Endothelial cell of umbilical vein (primary cell): ENCODE measurements at regions not wholly inside any gene's neighbourhood (a gene's known extent, or its start where the extent isn't known, plus 50 kb on each side); places are given as distances from the start of the nearest gene placed in this dataset.

Experiments used
- BruUV-seq: library from RNA; stranded (reverse); fragments of 400-500 nt; replicated peaks from 2 replicates; lab custom pipeline; 2021; lab: Mats Ljungman, UMichigan
- CTCF ChIA-PET: fragments of 300-600, 350-600 bp; sonication (Branson Sonifier 250); formaldehyde crosslinking; loops from one replicate; lab custom pipeline; 2021; ENCODE audit warnings: antibody characterized with exemption, inconsistent platforms; lab: Charles Lee
- POLR2A ChIA-PET: fragments of 300-600, 350-600 bp; sonication (Branson Sonifier 250); formaldehyde crosslinking; loops from one replicate; lab custom pipeline; 2021; ENCODE audit warnings: antibody characterized with exemption, inconsistent platforms; lab: Charles Lee
- DNase-seq: peaks from one replicate; pipeline ENCODE4 v3.0.0-alpha.2; 2011; ENCODE audit warnings: low read depth, low spot score
- FAIRE-seq: peaks from 2 replicates; lab custom pipeline; 2011; peaks lifted over from hg19 to GRCh38; lab: Jason Lieb, UNC
- H2AFZ ChIP-seq: 2 replicates; pipeline ENCODE4 v1.6.0; 2012; ENCODE audit warnings: low read depth, low read length, control low read depth, inconsistent platforms
- H3K27ac ChIP-seq: 2 replicates; pipeline ENCODE4 v1.5.1; 2011; ENCODE audit warnings: low read depth, mild to moderate bottlenecking, control low read depth, low read length, moderate library complexity; ENCODE audit not compliant: insufficient read depth
- H3K27me3 ChIP-seq, 2 experiments: 2 replicates each; pipeline versions ENCODE4 v1.6.0 to v1.6.1; 2011; ENCODE audit warnings: low read length in 2 of 2, mixed read lengths in 1 of 2; ENCODE audit not compliant: control insufficient read depth in 2 of 2, insufficient read depth in 2 of 2
- H3K36me3 ChIP-seq, 2 experiments: 2 replicates in 1 of 2; 3 replicates in 1 of 2; pipeline ENCODE4 v1.5.1; 2011; ENCODE audit warnings: low read length in 2 of 2, mild to moderate bottlenecking in 1 of 2, moderate library complexity in 1 of 2; ENCODE audit not compliant: control insufficient read depth in 2 of 2, insufficient read depth in 2 of 2; ENCODE audit errors: extremely low read depth in 1 of 2
- H3K4me1 ChIP-seq: 3 replicates; pipeline ENCODE4 v1.5.1; 2011; ENCODE audit warnings: mild to moderate bottlenecking, low read length; ENCODE audit not compliant: control insufficient read depth, insufficient read depth; ENCODE audit errors: extremely low read depth
- H3K4me2 ChIP-seq: 2 replicates; pipeline ENCODE4 v1.6.1; 2011; ENCODE audit warnings: low read length, control low read depth, mixed read lengths; ENCODE audit not compliant: insufficient read depth
- H3K4me3 ChIP-seq, 3 experiments: fragments of 200-600 bp in 1 of 3; sonication (generic), shearing (Covaris generic) in 1 of 3; replicated peaks in 1 of 3; 2 replicates each; pipeline ENCODE4 v1.5.1; 2011 to 2016; ENCODE audit warnings: control low read depth in 3 of 3, low read length in 3 of 3, mild to moderate bottlenecking in 2 of 3, inconsistent platforms in 1 of 3, low read depth in 1 of 3, moderate library complexity in 1 of 3; ENCODE audit not compliant: insufficient read depth in 1 of 3
- H3K79me2 ChIP-seq: 2 replicates; pipeline ENCODE4 v1.6.0; 2012; ENCODE audit warnings: low read length, inconsistent platforms; ENCODE audit not compliant: control insufficient read depth, insufficient read depth
- H3K9ac ChIP-seq: replicated peaks from 2 replicates; pipeline ENCODE3; 2011; ENCODE audit warnings: low read length, control low read depth; ENCODE audit not compliant: insufficient read depth; ENCODE audit errors: extremely low read depth
- H3K9me1 ChIP-seq: replicated peaks from 3 replicates; pipeline ENCODE4 v1.6.0; 2011; ENCODE audit warnings: mild to moderate bottlenecking, low read length; ENCODE audit not compliant: control insufficient read depth, insufficient read depth; ENCODE audit errors: extremely low read depth
- H3K9me3 ChIP-seq: replicated peaks from 2 replicates; pipeline ENCODE4 v1.5.1; 2012; ENCODE audit warnings: low read length, inconsistent platforms; ENCODE audit not compliant: control insufficient read depth, insufficient read depth
- H4K20me1 ChIP-seq: replicated peaks from 2 replicates; pipeline ENCODE3; 2011; ENCODE audit warnings: mild to moderate bottlenecking, low read length; ENCODE audit not compliant: control insufficient read depth, insufficient read depth; ENCODE audit errors: extremely low read depth
- EZH2 ChIP-seq: IDR thresholded peaks from 2 replicates; pipeline ENCODE4 v1.6.1; 2012; ENCODE audit warnings: borderline replicate concordance, low read depth, mild to moderate bottlenecking, moderate library complexity, low read length, inconsistent platforms; ENCODE audit not compliant: severe bottlenecking
- GATA2 ChIP-seq: IDR thresholded peaks from 2 replicates; pipeline ENCODE4 v1.7.0; 2011; ENCODE audit warnings: low read depth, mild to moderate bottlenecking, moderate library complexity, mixed read lengths, low read length; ENCODE audit not compliant: insufficient read length, insufficient read depth
- JUN ChIP-seq: IDR thresholded peaks from 2 replicates; pipeline ENCODE4 v1.6.1; 2011; ENCODE audit warnings: borderline replicate concordance, low read depth; ENCODE audit not compliant: insufficient read length, insufficient read depth
- POLR2A ChIP-seq: IDR thresholded peaks from 2 replicates; pipeline ENCODE4 v1.6.1; 2012; ENCODE audit warnings: low read depth, mild to moderate bottlenecking, control low read depth, low read length
- POLR2AphosphoS5 ChIP-seq: IDR thresholded peaks from 2 replicates; pipeline ENCODE4 v1.6.1; 2012; ENCODE audit warnings: low read depth, mild to moderate bottlenecking, control low read depth, low read length, moderate library complexity; ENCODE audit not compliant: insufficient read depth
- dilution Hi-C: fragments of 300-500 bp; cut with MboI; formaldehyde crosslinking; loops from one replicate; pipeline ENCODE4 v1.15.0; 2019; ENCODE audit warnings: low sequenced_read_pairs; ENCODE audit not compliant: extremely low pct_ligation_motif_present
- intact Hi-C: fragments of 100-400 bp; cut with micrococcal nuclease; formaldehyde crosslinking; loops from one replicate; pipeline ENCODE4 v1.10.0; 2022
- TF ChIP-seq, protein P1 (sequence below), 2 donors: IDR thresholded peaks; 1 replicate in 1 of 2; 2 replicates in 1 of 2; pipeline ENCODE4 v1.5.1; 2011; ENCODE audit warnings: low read length in 2 of 2, mild to moderate bottlenecking in 2 of 2, moderate library complexity in 2 of 2, control low read depth in 1 of 2, inconsistent platforms in 1 of 2, low read depth in 1 of 2; ENCODE audit not compliant: insufficient read depth in 1 of 2; ENCODE audit errors: extremely low read depth in 1 of 2
- TF ChIP-seq, protein P2 (sequence below): IDR thresholded peaks from 2 replicates; pipeline ENCODE4 v1.6.1; 2011; ENCODE audit not compliant: insufficient read depth, insufficient read length

DNA sequence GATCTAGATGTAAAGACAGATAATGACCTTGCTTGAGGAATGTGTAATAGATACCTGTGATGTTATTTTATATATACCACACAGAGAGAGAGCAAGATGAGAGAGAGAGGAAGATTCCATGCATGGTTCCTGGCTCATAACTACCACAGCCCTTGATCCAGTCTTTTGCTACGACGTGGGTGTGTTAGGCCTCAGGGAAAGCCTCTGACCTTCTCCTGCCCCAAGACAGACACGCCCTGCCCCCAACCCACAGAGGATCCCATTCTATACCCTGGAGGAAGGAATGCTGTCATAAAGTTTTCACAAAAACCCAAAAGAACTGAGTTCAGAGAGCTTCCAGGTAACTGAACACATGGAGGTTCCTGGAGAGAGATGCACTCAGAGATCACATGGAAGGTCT is 193.1 kb downstream of the ZEB2 start:
- Histone ChIP-seq H3K9me1 (no peaks in the 10 kb centered on the region), H3K27ac (no peak overlapping the region), H4K20me1 (no peaks in the 10 kb centered on the region), H3K9ac (no peak overlapping the region), H2AFZ (no peak overlapping the region), H3K9me3 (no peaks in the 10 kb centered on the region), H3K4me3 (no peak overlapping the region), H3K4me1 (peaks cover 9% of the 10 kb centered on the region), H3K36me3 (no peaks in the 10 kb centered on the region), H3K79me2 (peaks cover 8% of the 10 kb centered on the region), H3K4me2 (no peak overlapping the region), H3K27me3 (no peaks in the 10 kb centered on the region)
- FAIRE-seq (no peak), DNase-seq (no peak)
- dilution Hi-C loops (no loop called here), intact Hi-C loops (no loop called here)
- CTCF ChIA-PET: interaction anchor here (1.1 kb wide), 1 partner anchor 12 kb away, joined by 4 read pairs; no protein-coding TSS in a partner anchor
- POLR2A ChIA-PET: no interaction called here
- TF ChIP-seq POLR2A: no peak
- TF ChIP-seq, protein P1, sequence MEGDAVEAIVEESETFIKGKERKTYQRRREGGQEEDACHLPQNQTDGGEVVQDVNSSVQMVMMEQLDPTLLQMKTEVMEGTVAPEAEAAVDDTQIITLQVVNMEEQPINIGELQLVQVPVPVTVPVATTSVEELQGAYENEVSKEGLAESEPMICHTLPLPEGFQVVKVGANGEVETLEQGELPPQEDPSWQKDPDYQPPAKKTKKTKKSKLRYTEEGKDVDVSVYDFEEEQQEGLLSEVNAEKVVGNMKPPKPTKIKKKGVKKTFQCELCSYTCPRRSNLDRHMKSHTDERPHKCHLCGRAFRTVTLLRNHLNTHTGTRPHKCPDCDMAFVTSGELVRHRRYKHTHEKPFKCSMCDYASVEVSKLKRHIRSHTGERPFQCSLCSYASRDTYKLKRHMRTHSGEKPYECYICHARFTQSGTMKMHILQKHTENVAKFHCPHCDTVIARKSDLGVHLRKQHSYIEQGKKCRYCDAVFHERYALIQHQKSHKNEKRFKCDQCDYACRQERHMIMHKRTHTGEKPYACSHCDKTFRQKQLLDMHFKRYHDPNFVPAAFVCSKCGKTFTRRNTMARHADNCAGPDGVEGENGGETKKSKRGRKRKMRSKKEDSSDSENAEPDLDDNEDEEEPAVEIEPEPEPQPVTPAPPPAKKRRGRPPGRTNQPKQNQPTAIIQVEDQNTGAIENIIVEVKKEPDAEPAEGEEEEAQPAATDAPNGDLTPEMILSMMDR (IDR thresholded peaks at IDR 0.05; ENCODE audit: extremely low read depth in 1 of 2, insufficient read depth in 1 of 2, low read depth in 1 of 2, low read length in 2 of 2): no peak
- TF ChIP-seq EZH2: no peak
- TF ChIP-seq JUN: no peak
- TF ChIP-seq, protein P2, sequence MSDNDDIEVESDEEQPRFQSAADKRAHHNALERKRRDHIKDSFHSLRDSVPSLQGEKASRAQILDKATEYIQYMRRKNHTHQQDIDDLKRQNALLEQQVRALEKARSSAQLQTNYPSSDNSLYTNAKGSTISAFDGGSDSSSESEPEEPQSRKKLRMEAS: no peak
- no peak for TF ChIP-seq POLR2AphosphoS5
- TF ChIP-seq GATA2: no peak
- no TSS peak for BruUV-seq
